ENCODE measurements at regions not wholly inside any gene's neighbourhood (a gene's known extent, or its start where the extent isn't known, plus 50 kb on each side); places are given as distances from the start of the nearest gene placed in this dataset.

DNA sequence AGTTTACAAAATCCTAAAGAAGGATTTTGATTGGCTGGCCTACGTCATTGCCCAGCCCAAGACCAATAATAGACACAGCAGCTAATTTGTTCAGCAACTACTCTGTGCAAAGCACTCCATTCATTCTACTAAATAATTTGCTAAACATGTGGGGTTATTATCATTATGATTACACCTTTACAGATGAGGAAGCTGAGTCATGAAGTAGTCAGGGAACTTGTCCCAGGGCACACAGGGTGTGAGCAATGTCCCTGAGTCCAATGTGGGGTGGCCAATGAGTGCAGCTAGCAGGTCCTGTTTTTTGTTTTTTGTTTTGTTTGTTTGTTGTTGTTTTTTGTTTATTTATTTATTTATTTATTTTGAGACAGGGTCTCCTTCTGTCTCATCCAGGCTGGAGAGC, 183.6 kb downstream of the ABHD5 start:
- no peak overlapping the region for H3K18ac ChIP-seq (ENCODE audit: low read depth, low read length)
- H3K79me1 ChIP-seq (ENCODE audit: low read depth in 1 of 2, low read length in 2 of 2) = peaks cover 0 to 4% of the 10 kb centered on the region in 2 experiments; a peak in 1 of 4 replicates
- H3K27me3 ChIP-seq (ENCODE audit: control insufficient read depth, insufficient read depth, low read length) = no peaks in the 10 kb centered on the region
- H4K91ac ChIP-seq (ENCODE audit: insufficient read depth, low read depth, low read length) = no peak overlapping the region
- ChIA-PET CTCF (no interaction called here), POLR2A (ENCODE audit: unreplicated experiment) (no interaction called here)
- no peak overlapping the region for H3K4me3 ChIP-seq (ENCODE audit: insufficient read depth, low read depth, low read length)
- no peak for DNase-seq
- H3K9me3 ChIP-seq (ENCODE audit: control insufficient read depth, insufficient read depth, low read length) = no peaks in the 10 kb centered on the region
- H3K23ac ChIP-seq (ENCODE audit: low read depth, low read length) = no peak overlapping the region
- TF ChIP-seq CHD1 (IDR thresholded peaks at IDR 0.05; ENCODE audit: low read depth, low read length) (no peak), NFE2L2 (IDR thresholded peaks at IDR 0.05; ENCODE audit: low read depth, low read length) (no peak), MXI1 (IDR thresholded peaks at IDR 0.05; ENCODE audit: borderline replicate concordance, low read depth, low read length) (no peak), RFX5 (IDR thresholded peaks at IDR 0.05; ENCODE audit: low read depth, low read length) (no peak), BHLHE40 (IDR thresholded peaks at IDR 0.05; ENCODE audit: low read depth, low read length) (no peak), MAZ (IDR thresholded peaks at IDR 0.05; ENCODE audit: borderline replicate concordance, low read depth, low read length) (no peak)
- H4K20me1 ChIP-seq (ENCODE audit: insufficient read depth, low read length) = no peaks in the 10 kb centered on the region
- H3K36me3 ChIP-seq (ENCODE audit: control insufficient read depth, insufficient read depth, low read length) = no peaks in the 10 kb centered on the region
- H3K56ac ChIP-seq (ENCODE audit: extremely low read depth, insufficient read depth, low read length) = no peak overlapping the region
- H3K27ac ChIP-seq (ENCODE audit: insufficient read depth, low read length) = no peak overlapping the region
- H4K5ac ChIP-seq (ENCODE audit: low read depth, low read length) = no peak overlapping the region
- in situ Hi-C loops (cut with MboI; ENCODE audit: low sequenced_read_pairs) (no loop called here), dilution Hi-C loops (cut with HindIII; ENCODE audit: low sequenced_read_pairs, unreplicated experiment) (no loop called here), intact Hi-C loops (cut with micrococcal nuclease) (loop anchor here (5.0 to 10.0 kb wide), 2 partner anchors 182 to 249 kb away; partner anchors contain the start of genes ABHD5 and ANO10)
- H2BK5ac ChIP-seq (ENCODE audit: low read depth, low read length, poor library complexity, severe bottlenecking) = no peak overlapping the region
- H3K9ac ChIP-seq (ENCODE audit: low read depth, low read length) = no peak overlapping the region
- peak overlapping the region; percentile 12; the same call in 1 of the 2 replicates for H2BK120ac ChIP-seq (ENCODE audit: low read depth, low read length)
- H3K4ac ChIP-seq (ENCODE audit: low read depth, low read length) = no peak overlapping the region
- H2AK9ac ChIP-seq (replicated peaks; ENCODE audit: low read depth, low read length, poor library complexity) = no peak overlapping the region
- H2AFZ ChIP-seq (replicated peaks; ENCODE audit: low read length, poor library complexity) = no peak overlapping the region
- no CpG with 5 or more reads among the region's 1 CpG for WGBS, 2 experiments (ENCODE audit: extremely low coverage in 2 of 2, insufficient read length in 1 of 2)
- peaks cover 19% of the 10 kb centered on the region; the same call in 1 of the 2 replicates for H3K9me1 ChIP-seq (ENCODE audit: insufficient read depth, low read length)
- H3K4me1 ChIP-seq (ENCODE audit: control insufficient read depth, insufficient read depth, low read length) = peaks cover 26% of the 10 kb centered on the region
- H4K8ac ChIP-seq (ENCODE audit: low read depth in 2 of 2, low read length in 2 of 2) = no peak overlapping the region
- no TSS peak for BruUV-seq (replicated peaks)
- no peak overlapping the region for H2BK15ac ChIP-seq (ENCODE audit: low read depth, low read length)
- no peak for ATAC-seq (ENCODE audit: low read depth)
- no peak overlapping the region for H2BK20ac ChIP-seq (ENCODE audit: low read depth, low read length)
- no peak overlapping the region for H3K14ac ChIP-seq (replicated peaks; ENCODE audit: low read depth, low read length)
- H3K4me2 ChIP-seq (ENCODE audit: low read depth, low read length) = no peak overlapping the region
- H2AK5ac ChIP-seq (ENCODE audit: low read depth, low read length) = no peak overlapping the region

Measured in IMR-90 (cell line).